Sigmoid colon (tissue), 4 donors: ENCODE measurements at regions not wholly inside any gene's neighbourhood (a gene's known extent, or its start where the extent isn't known, plus 50 kb on each side); places are given as distances from the start of the nearest gene placed in this dataset.

Experiments
- CTCF ChIP-seq, 4 experiments: fragments of 450-650 bp in 3 of 4; fragments of 200-600 bp in 1 of 4; IDR thresholded peaks; one replicate each; pipeline ENCODE4 v1.5.1; 2016 to 2019; ENCODE audit warnings: antibody characterized with exemption in 4 of 4, mild to moderate bottlenecking in 3 of 4, moderate library complexity in 2 of 4
- POLR2A ChIP-seq, 2 donors: fragments of 450-650 bp; IDR thresholded peaks; one replicate each; pipeline ENCODE4 v1.6.1; 2016; ENCODE audit warnings: antibody characterized with exemption in 2 of 2, mild to moderate bottlenecking in 2 of 2, moderate library complexity in 2 of 2
- POLR2AphosphoS5 ChIP-seq, 4 donors: sonication (generic); formaldehyde crosslinking; IDR thresholded peaks; one replicate each; pipeline ENCODE4 v1.6.1; 2017; ENCODE audit warnings: antibody characterized with exemption in 4 of 4

GRCh38 chr16:79482011-79482410, 118.5 kb downstream of the MAF start:
- TF ChIP-seq POLR2A (IDR thresholded peaks at IDR 0.05) = no peak
- TF ChIP-seq CTCF (IDR thresholded peaks at IDR 0.05) = no peak
- TF ChIP-seq POLR2AphosphoS5 (IDR thresholded peaks at IDR 0.05) = no peak
